HCT116 (cell line): ENCODE measurements at regions not wholly inside any gene's neighbourhood (a gene's known extent, or its start where the extent isn't known, plus 50 kb on each side); places are given as distances from the start of the nearest gene placed in this dataset.

ENCODE experiments used
- CEBPB ChIP-seq: IDR thresholded peaks from 2 replicates; pipeline ENCODE4 v1.6.1; 2012; ENCODE audit warnings: low read depth
- CTCF ChIP-seq, 3 experiments: fragments of 200-600 bp in 1 of 3; sonication (generic) in 1 of 3; IDR thresholded peaks in 2 of 3; conservative IDR thresholded peaks in 1 of 3; 2 replicates each; pipeline ENCODE4 v1.5.1; 2012 to 2017; ENCODE audit warnings: low read depth in 2 of 3, low read length in 2 of 3, antibody characterized with exemption in 1 of 3, borderline replicate concordance in 1 of 3, control low read depth in 1 of 3, mild to moderate bottlenecking in 1 of 3, mixed read lengths in 1 of 3, mixed run types in 1 of 3, moderate library complexity in 1 of 3; ENCODE audit not compliant: insufficient read depth in 1 of 3
- EZH2 ChIP-seq: fragments of 200-600 bp; sonication (generic); IDR thresholded peaks from 2 replicates; pipeline ENCODE4 v1.6.1; 2017; ENCODE audit warnings: antibody characterized with exemption, mixed run types
- REST ChIP-seq: IDR thresholded peaks from 2 replicates; pipeline ENCODE4 v1.6.1; 2012; ENCODE audit warnings: low read depth
- SRF ChIP-seq: IDR thresholded peaks from 2 replicates; pipeline ENCODE4 v1.6.1; 2012; ENCODE audit warnings: low read depth
- ZNF274 ChIP-seq: fragments of 200-500 bp; sonication (Bioruptor generic); IDR thresholded peaks from 2 replicates; pipeline ENCODE4 v1.6.1; 2014; ENCODE audit warnings: mild to moderate bottlenecking, low read depth, low read length, inconsistent platforms

- TF ChIP-seq CTCF (IDR thresholded peaks at IDR 0.05 in 2 of 3, conservative IDR thresholded peaks at IDR 0.05 in 1 of 3; ENCODE audit: borderline replicate concordance in 1 of 3, insufficient read depth in 1 of 3, low read depth in 2 of 3, low read length in 2 of 3) (no peak), CEBPB (no peak), SRF (no peak), EZH2 (no peak), ZNF274 (no peak), REST (no peak)
These were observed 447.1 kb downstream of the LRRC70 start for GRCh38 chr5:63025679-63026078.
